ENCODE measurements at regions not wholly inside any gene's neighbourhood (a gene's known extent, or its start where the extent isn't known, plus 50 kb on each side); places are given as distances from the start of the nearest gene placed in this dataset.

DNA sequence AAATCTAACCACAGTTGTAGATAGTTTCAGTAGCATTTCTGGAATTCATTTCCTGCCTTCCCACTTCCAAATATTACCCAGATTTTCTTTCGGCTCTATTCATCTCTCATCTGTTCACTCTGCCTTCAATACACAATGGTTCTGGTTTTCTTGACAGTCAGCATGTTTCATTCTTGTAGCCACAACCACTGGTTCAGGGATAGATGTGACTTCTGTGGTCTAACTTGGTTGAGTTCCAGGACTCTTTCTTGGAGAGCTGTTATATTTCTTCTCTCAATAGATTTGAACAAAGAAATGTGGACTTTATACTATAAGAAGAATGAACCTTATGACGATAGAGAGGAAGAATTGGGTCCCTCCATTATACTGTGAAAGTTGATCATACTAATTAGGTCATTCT is 228.8 kb downstream of the NSUN3 start:
- ATAC-seq, result no peak
- H3K9me3 ChIP-seq (ENCODE audit: control insufficient read depth in 1 of 2, insufficient read depth in 1 of 2, low read depth in 1 of 2, low read length in 2 of 2), result no peaks in the 10 kb centered on the region
- ChIA-PET POLR2A (no interaction called here), RAD21 (ENCODE audit: low non-redundant PET in 1 of 2, low total read pairs in 2 of 2, uncharacterized antibody in 2 of 2, unreplicated experiment in 2 of 2) (no interaction called here), CTCF (no interaction called here)
- H3K27ac ChIP-seq (ENCODE audit: low read depth, low read length), result no peak overlapping the region
- H3K27me3 ChIP-seq (ENCODE audit: insufficient read depth, low read length), result no peaks in the 10 kb centered on the region
- intact Hi-C loops (cut with micrococcal nuclease), result no loop called here
- H2AFZ ChIP-seq (ENCODE audit: low read depth, low read length, poor library complexity, severe bottlenecking), result no peak overlapping the region
- no peaks in the 10 kb centered on the region for H3K36me3 ChIP-seq (ENCODE audit: control insufficient read depth in 1 of 2, insufficient read depth in 2 of 2, low read length in 2 of 2)
- H3K4me3 ChIP-seq (replicated peaks in 1 of 2; ENCODE audit: low read depth in 1 of 2, low read length in 2 of 2), result no peak overlapping the region
- no peak overlapping the region for H3K9ac ChIP-seq (ENCODE audit: low read length)
- no peak overlapping the region for H3K4me2 ChIP-seq (ENCODE audit: low read length)
- no peak for DNase-seq (ENCODE audit: low read depth, low spot score)
- TF ChIP-seq SRF (IDR thresholded peaks at IDR 0.05; ENCODE audit: low read depth) (no peak), CBX3 (IDR thresholded peaks at IDR 0.05; ENCODE audit: low read depth) (no peak), SP1 (IDR thresholded peaks at IDR 0.05; ENCODE audit: low read depth) (no peak), RAD21 (IDR thresholded peaks at IDR 0.05; ENCODE audit: low read depth) (no peak)
- no TSS peak for BruUV-seq (replicated peaks)
- H3K9me2 ChIP-seq (ENCODE audit: insufficient read depth), result no peaks in the 10 kb centered on the region
- H3K79me2 ChIP-seq (ENCODE audit: insufficient read depth, low read length), result no peaks in the 10 kb centered on the region
- H3K4me1 ChIP-seq (ENCODE audit: control insufficient read depth in 1 of 2, insufficient read depth in 2 of 2, low read length in 2 of 2), result no peaks in the 10 kb centered on the region
- no peaks in the 10 kb centered on the region for H4K20me1 ChIP-seq (ENCODE audit: insufficient read depth)

DNA sequence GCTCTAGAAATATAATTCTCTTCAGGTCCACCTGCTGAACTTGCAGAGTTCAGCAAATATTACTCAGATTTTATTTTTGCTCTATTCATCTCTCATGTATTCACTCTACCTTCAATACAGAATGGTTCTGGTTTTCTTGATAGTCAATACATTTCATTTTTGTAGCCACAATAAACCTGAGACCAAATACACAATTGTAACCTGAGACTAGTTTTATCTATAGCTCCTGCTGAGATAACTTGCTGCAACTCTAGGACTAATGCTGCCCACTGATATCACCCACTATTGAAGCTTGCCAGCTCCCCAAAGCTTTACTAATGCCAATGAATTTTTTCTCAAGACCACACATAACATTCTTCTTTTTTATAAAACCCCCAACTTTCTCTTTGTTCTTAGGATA is 229.3 kb downstream of the NSUN3 start:
- TF ChIP-seq, protein P1, sequence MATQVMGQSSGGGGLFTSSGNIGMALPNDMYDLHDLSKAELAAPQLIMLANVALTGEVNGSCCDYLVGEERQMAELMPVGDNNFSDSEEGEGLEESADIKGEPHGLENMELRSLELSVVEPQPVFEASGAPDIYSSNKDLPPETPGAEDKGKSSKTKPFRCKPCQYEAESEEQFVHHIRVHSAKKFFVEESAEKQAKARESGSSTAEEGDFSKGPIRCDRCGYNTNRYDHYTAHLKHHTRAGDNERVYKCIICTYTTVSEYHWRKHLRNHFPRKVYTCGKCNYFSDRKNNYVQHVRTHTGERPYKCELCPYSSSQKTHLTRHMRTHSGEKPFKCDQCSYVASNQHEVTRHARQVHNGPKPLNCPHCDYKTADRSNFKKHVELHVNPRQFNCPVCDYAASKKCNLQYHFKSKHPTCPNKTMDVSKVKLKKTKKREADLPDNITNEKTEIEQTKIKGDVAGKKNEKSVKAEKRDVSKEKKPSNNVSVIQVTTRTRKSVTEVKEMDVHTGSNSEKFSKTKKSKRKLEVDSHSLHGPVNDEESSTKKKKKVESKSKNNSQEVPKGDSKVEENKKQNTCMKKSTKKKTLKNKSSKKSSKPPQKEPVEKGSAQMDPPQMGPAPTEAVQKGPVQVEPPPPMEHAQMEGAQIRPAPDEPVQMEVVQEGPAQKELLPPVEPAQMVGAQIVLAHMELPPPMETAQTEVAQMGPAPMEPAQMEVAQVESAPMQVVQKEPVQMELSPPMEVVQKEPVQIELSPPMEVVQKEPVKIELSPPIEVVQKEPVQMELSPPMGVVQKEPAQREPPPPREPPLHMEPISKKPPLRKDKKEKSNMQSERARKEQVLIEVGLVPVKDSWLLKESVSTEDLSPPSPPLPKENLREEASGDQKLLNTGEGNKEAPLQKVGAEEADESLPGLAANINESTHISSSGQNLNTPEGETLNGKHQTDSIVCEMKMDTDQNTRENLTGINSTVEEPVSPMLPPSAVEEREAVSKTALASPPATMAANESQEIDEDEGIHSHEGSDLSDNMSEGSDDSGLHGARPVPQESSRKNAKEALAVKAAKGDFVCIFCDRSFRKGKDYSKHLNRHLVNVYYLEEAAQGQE (IDR thresholded peaks at IDR 0.05; ENCODE audit: low read depth), result no peak
- no peak for ATAC-seq
- Histone ChIP-seq H3K4me2 (ENCODE audit: low read length) (no peak overlapping the region), H3K27me3 (ENCODE audit: insufficient read depth, low read length) (no peaks in the 10 kb centered on the region), H3K27ac (ENCODE audit: low read depth, low read length) (no peak overlapping the region), H4K20me1 (ENCODE audit: insufficient read depth) (no peaks in the 10 kb centered on the region), H3K9me3 (ENCODE audit: control insufficient read depth in 1 of 2, insufficient read depth in 1 of 2, low read depth in 1 of 2, low read length in 2 of 2) (no peaks in the 10 kb centered on the region), H3K4me1 (ENCODE audit: control insufficient read depth in 1 of 2, insufficient read depth in 2 of 2, low read length in 2 of 2) (no peaks in the 10 kb centered on the region), H3K4me3 (replicated peaks in 1 of 2; ENCODE audit: low read depth in 1 of 2, low read length in 2 of 2) (no peak overlapping the region), H3K9me2 (ENCODE audit: insufficient read depth) (no peaks in the 10 kb centered on the region), H3K79me2 (ENCODE audit: insufficient read depth, low read length) (no peaks in the 10 kb centered on the region), H3K9ac (ENCODE audit: low read length) (no peak overlapping the region), H3K36me3 (ENCODE audit: control insufficient read depth in 1 of 2, insufficient read depth in 2 of 2, low read length in 2 of 2) (no peaks in the 10 kb centered on the region), H2AFZ (ENCODE audit: low read depth, low read length, poor library complexity, severe bottlenecking) (no peak overlapping the region)
- no peak for DNase-seq (ENCODE audit: low read depth, low spot score)
- intact Hi-C loops (cut with micrococcal nuclease), result no loop called here
- ChIA-PET CTCF (no interaction called here), RAD21 (ENCODE audit: low non-redundant PET in 1 of 2, low total read pairs in 2 of 2, uncharacterized antibody in 2 of 2, unreplicated experiment in 2 of 2) (no interaction called here), POLR2A (no interaction called here)
- BruUV-seq (replicated peaks), result no TSS peak
